ENCODE measurements at regions not wholly inside any gene's neighbourhood (a gene's known extent, or its start where the extent isn't known, plus 50 kb on each side); places are given as distances from the start of the nearest gene placed in this dataset.

DNA sequence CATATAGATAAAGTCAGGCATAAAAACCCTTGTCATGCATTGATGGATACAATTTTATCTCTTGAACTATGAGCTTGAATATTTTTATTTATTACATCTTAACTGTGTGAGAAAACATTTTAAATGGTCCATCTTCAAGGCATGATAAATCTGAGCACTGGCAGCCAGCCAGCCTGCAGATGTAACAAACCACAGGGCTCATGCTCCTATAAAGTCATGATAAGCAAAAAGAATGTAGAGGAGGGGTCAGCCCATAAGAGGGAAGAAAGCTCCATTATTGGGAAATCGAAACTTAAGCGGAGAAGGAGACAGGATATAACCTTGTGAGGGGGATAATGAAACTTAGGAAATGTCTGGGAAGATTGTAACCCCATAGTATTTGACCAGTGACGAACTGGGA, 839.0 kb downstream of the LRRIQ3 start:
- Histone ChIP-seq H3K36me3 (replicated peaks in 1 of 2; ENCODE audit: control extremely low read depth in 1 of 2, control insufficient read depth in 1 of 2, extremely low read depth in 1 of 2, insufficient read depth in 2 of 2, low read length in 1 of 2) (no peaks in the 10 kb centered on the region), H3K9me3 (ENCODE audit: control extremely low read depth in 1 of 3, control insufficient read depth in 2 of 3, insufficient read depth in 1 of 3, low read length in 2 of 3) (peaks cover 0 to 3% (median 0%) of the 10 kb centered on the region in 3 donors), H2AFZ (ENCODE audit: insufficient read depth, low read depth, low read length, poor library complexity, severe bottlenecking) (no peak overlapping the region), H4K20me1 (ENCODE audit: control insufficient read depth, insufficient read depth, low read length, poor library complexity, severe bottlenecking) (no peaks in the 10 kb centered on the region), H3K79me2 (ENCODE audit: control insufficient read depth, insufficient read depth, low read length) (no peaks in the 10 kb centered on the region), H3K27ac (ENCODE audit: low read length in 2 of 2) (no peak overlapping the region), H3K27me3 (replicated peaks in 1 of 4; ENCODE audit: control extremely low read depth in 1 of 4, control insufficient read depth in 3 of 4, insufficient read depth in 4 of 4, low read length in 3 of 4) (no peaks in the 10 kb centered on the region), H3K4me1 (ENCODE audit: control insufficient read depth in 2 of 2, insufficient read depth in 2 of 2, low read length in 2 of 2) (no peaks in the 10 kb centered on the region), H3K4me3 (ENCODE audit: control extremely low read depth in 1 of 5, extremely low read depth in 1 of 5, insufficient read depth in 1 of 5, low read depth in 2 of 5, low read length in 4 of 5) (no peak overlapping the region), H3K9ac (ENCODE audit: low read length) (no peak overlapping the region), H3K4me2 (replicated peaks; ENCODE audit: low read depth, low read length, poor library complexity, severe bottlenecking) (no peak overlapping the region)
- no peak overlapping the region for H3K27ac Mint-ChIP-seq
- intact Hi-C loops (cut with micrococcal nuclease) = no loop called here
- ChIA-PET CTCF (no interaction called here), POLR2A (no interaction called here)
- WGBS (ENCODE audit: insufficient coverage) = 73% methylated on average over 3 of the region's 3 CpGs
- no peak for TF ChIP-seq EZH2 (IDR thresholded peaks at IDR 0.05; ENCODE audit: borderline replicate concordance, insufficient read depth, low read depth, low read length, poor library complexity, severe bottlenecking)
- TF ChIP-seq, protein P1, sequence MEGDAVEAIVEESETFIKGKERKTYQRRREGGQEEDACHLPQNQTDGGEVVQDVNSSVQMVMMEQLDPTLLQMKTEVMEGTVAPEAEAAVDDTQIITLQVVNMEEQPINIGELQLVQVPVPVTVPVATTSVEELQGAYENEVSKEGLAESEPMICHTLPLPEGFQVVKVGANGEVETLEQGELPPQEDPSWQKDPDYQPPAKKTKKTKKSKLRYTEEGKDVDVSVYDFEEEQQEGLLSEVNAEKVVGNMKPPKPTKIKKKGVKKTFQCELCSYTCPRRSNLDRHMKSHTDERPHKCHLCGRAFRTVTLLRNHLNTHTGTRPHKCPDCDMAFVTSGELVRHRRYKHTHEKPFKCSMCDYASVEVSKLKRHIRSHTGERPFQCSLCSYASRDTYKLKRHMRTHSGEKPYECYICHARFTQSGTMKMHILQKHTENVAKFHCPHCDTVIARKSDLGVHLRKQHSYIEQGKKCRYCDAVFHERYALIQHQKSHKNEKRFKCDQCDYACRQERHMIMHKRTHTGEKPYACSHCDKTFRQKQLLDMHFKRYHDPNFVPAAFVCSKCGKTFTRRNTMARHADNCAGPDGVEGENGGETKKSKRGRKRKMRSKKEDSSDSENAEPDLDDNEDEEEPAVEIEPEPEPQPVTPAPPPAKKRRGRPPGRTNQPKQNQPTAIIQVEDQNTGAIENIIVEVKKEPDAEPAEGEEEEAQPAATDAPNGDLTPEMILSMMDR (IDR thresholded peaks at IDR 0.05) = no peak
- DNase-seq (no peak), ATAC-seq (ENCODE audit: low read depth) (no peak)
- H3K4me1 Mint-ChIP-seq = no peaks in the 10 kb centered on the region
- no peaks in the 10 kb centered on the region for H3K27me3 Mint-ChIP-seq
- no peaks in the 10 kb centered on the region for H3K9me3 Mint-ChIP-seq (ENCODE audit: insufficient read depth)
- H3K4me3 Mint-ChIP-seq = no peak overlapping the region

DNA sequence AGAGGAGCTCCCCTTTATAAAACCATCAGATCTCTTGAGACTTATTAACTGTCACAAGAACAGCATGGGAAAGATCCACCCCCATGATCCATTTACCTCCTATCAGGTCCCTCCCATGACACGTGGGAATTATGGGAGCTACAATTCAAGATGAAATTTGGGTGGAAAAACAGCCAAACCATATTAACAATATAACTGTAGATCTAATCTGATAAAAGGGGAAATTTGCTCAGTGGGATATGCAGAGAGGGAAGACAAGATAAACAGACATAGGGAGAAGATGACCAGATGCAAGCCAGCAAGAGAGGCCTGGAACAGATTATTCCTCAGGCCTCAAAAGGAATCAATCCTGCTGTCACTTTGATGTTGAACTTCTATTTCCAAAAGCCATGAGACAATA, 841.5 kb downstream of the LRRIQ3 start:
- Mint-ChIP-seq H3K9me3 (ENCODE audit: insufficient read depth) (no peaks in the 10 kb centered on the region), H3K27me3 (no peaks in the 10 kb centered on the region), H3K4me1 (no peaks in the 10 kb centered on the region), H3K4me3 (no peak overlapping the region), H3K27ac (no peak overlapping the region)
- Histone ChIP-seq H3K4me3 (ENCODE audit: control extremely low read depth in 1 of 5, extremely low read depth in 1 of 5, insufficient read depth in 1 of 5, low read depth in 2 of 5, low read length in 4 of 5) (no peak overlapping the region), H3K27me3 (replicated peaks in 1 of 4; ENCODE audit: control extremely low read depth in 1 of 4, control insufficient read depth in 3 of 4, insufficient read depth in 4 of 4, low read length in 3 of 4) (no peaks in the 10 kb centered on the region), H3K36me3 (replicated peaks in 1 of 2; ENCODE audit: control extremely low read depth in 1 of 2, control insufficient read depth in 1 of 2, extremely low read depth in 1 of 2, insufficient read depth in 2 of 2, low read length in 1 of 2) (no peaks in the 10 kb centered on the region), H3K79me2 (ENCODE audit: control insufficient read depth, insufficient read depth, low read length) (no peaks in the 10 kb centered on the region), H2AFZ (ENCODE audit: insufficient read depth, low read depth, low read length, poor library complexity, severe bottlenecking) (no peak overlapping the region), H3K4me2 (replicated peaks; ENCODE audit: low read depth, low read length, poor library complexity, severe bottlenecking) (no peak overlapping the region), H3K9ac (ENCODE audit: low read length) (no peak overlapping the region), H3K27ac (ENCODE audit: low read length in 2 of 2) (no peak overlapping the region), H3K9me3 (ENCODE audit: control extremely low read depth in 1 of 3, control insufficient read depth in 2 of 3, insufficient read depth in 1 of 3, low read length in 2 of 3) (peaks cover 0 to 3% (median 0%) of the 10 kb centered on the region in 3 donors), H3K4me1 (ENCODE audit: control insufficient read depth in 2 of 2, insufficient read depth in 2 of 2, low read length in 2 of 2) (no peaks in the 10 kb centered on the region), H4K20me1 (ENCODE audit: control insufficient read depth, insufficient read depth, low read length, poor library complexity, severe bottlenecking) (no peaks in the 10 kb centered on the region)
- TF ChIP-seq EZH2 (IDR thresholded peaks at IDR 0.05; ENCODE audit: borderline replicate concordance, insufficient read depth, low read depth, low read length, poor library complexity, severe bottlenecking) = no peak
- TF ChIP-seq, protein P1 (IDR thresholded peaks at IDR 0.05) = no peak
- no peak for DNase-seq
- ChIA-PET CTCF (no interaction called here), POLR2A (no interaction called here)
- no peak for ATAC-seq (ENCODE audit: low read depth)
- no CpG with 5 or more reads among the region's 1 CpG for WGBS (ENCODE audit: insufficient coverage)
- intact Hi-C loops (cut with micrococcal nuclease) = no loop called here

Measured in B cell (primary cell).